HG03039 (cell line): ENCODE measurements at regions not wholly inside any gene's neighbourhood (a gene's known extent, or its start where the extent isn't known, plus 50 kb on each side); places are given as distances from the start of the nearest gene placed in this dataset.
"Not testable (repeated sequence)": the region's sequence is repeated elsewhere in the genome, so short reads cannot be mapped to it uniquely, and the experiment has no call there.

ENCODE experiments used
- ATAC-seq: cut with Tn5 transposase; IDR thresholded peaks from one replicate; pipeline ENCODE4 v1.9.1; 2021; ENCODE audit warnings: mild to moderate bottlenecking, moderate library complexity; ENCODE audit not compliant: unreplicated experiment

- peak; percentile 94 for ATAC-seq
Observed at GRCh38 chr2:111463956-111464355, 343.2 kb downstream of the BCL2L11 start.

DNA sequence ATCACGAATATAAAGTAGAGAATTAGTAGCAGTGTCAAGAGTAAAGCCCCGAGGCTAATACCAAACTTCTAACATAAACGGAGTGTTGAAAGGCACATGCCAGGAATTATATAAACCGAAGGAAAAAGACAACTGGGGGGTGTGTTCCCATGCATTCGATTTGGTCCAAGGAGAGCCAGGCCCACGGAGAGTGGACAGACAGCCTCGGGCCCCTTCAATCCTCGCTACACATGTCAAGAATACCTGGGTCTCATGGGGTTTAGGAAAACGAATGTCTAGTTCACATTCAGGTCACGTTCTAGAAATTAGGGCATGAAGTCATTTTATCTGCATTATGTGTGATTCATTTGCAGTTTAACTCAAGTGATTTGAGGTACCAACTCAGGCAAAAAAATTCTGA lies 343.7 kb downstream of the BCL2L11 start:
- ATAC-seq = not testable (repeated sequence)

- ATAC-seq = not testable (repeated sequence)
Observed at GRCh38 chr2:111465521-111465920, 344.8 kb downstream of the BCL2L11 start.

GRCh38 chr2:111466744-111467143 lies 346.0 kb downstream of the BCL2L11 start:
- ATAC-seq = not testable (repeated sequence)

- not testable (repeated sequence) for ATAC-seq
Observed at GRCh38 chr2:111470924-111471323, 350.2 kb downstream of the BCL2L11 start.

DNA sequence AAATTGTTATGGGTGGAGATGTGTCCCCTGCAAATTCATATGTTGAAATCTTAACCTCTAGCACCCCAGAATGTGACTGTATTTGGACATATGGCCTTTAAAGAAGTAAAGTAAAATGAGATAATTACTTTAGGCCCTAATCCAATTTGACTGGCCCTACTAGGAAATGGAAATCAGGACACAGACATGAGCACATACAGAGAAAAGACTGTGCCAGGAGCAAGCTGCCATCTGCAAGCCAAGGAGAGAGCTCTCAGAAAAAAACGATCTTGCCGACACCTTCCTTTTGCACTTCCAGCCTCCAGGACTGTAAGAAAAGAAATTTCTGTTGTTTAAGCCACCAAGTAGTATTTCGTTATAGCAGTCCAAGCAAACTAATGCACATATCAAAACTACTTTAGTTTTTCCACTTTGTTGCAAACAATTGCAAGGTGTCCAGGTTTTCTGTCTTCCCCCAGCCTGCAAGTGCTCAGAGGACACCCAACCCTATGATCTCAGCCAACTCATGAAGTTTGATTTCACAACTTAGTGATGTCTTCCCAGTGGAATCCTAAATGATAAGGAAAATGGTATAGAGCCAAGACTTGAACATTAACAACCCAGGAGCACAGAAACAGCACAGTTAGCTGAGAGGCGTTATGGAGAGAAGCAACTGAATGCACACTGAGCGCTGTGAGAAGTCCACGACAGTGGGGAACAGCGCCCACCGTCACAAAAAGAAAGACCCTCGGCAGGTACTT lies 351.2 kb downstream of the BCL2L11 start:
- ATAC-seq = not testable (repeated sequence)

- ATAC-seq = not testable (repeated sequence)
Observed at GRCh38 chr2:111472844-111473403, 352.2 kb downstream of the BCL2L11 start.

GRCh38 chr2:111473522-111473921 lies 352.8 kb downstream of the BCL2L11 start:
- ATAC-seq = not testable (repeated sequence)

DNA sequence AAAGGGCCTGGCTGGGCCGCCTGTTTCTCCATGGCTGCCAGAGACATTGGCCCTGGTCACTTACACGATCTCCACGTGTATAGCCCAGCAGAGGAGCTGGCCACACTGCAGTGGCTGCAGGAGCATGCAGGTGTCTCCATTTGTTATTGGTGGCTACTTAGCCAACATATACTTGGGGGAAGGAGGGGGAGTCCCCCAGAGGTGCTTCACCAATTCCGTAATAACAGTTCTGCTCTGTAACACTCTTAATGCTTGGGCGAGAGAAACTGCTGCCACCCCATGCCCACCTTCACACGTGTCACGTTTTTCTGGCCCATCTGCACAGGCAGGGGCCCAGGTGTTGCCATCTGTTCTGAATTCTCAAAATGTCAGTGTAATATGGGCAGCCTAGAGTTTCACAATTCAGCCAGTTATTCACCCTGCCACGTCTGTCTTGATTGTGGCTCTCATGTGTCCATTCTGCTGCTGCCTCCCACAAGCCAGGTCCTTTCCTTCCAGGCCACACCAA lies 353.5 kb downstream of the BCL2L11 start:
- not testable (repeated sequence) for ATAC-seq

GRCh38 chr2:111478335-111478734 lies 357.6 kb downstream of the BCL2L11 start:
- ATAC-seq = not testable (repeated sequence)

DNA sequence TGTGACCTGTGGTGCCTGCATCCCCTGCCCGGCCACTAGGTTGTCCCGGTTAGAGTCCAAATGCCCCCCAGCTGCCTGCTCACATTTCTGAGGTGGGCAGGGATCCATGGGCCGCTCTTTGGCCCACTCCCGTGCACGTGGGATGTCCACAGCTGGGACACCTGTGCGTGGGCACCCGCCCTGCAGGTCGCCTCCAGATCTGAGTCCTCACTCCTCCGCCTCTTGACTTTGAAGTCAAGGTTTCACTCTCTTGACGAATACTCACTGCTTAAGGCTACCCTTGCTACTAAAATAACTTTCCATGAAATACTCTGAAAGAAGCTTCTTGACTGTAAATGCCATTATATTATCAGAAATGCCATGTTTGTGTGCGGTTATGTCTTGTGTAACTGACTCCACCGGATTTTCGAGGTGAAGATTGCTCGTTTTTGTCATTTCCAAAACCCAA lies 358.2 kb downstream of the BCL2L11 start:
- ATAC-seq = not testable (repeated sequence)

GRCh38 chr2:111480016-111480625 lies 359.4 kb downstream of the BCL2L11 start:
- ATAC-seq = not testable (repeated sequence)

DNA sequence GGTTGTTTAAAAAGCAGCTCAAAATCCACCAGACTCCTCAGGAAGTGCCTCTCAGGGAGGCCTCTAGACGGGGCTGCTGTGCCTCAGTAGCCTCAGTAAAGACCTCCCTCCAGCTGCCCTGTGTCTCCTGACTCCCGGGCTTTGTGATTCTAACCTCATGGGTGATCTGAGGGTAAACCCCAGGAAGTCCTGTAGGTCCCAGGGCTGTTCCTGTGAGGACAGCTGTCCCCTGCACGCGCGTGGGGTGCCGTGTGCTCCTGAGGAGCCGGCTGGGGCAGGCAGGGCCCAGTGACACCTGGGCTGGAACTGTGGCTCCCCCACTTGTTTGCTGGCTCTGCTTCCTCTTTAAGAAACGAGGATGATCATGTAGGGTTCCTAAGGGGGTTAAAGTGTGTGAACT lies 359.9 kb downstream of the BCL2L11 start:
- ATAC-seq = not testable (repeated sequence)

DNA sequence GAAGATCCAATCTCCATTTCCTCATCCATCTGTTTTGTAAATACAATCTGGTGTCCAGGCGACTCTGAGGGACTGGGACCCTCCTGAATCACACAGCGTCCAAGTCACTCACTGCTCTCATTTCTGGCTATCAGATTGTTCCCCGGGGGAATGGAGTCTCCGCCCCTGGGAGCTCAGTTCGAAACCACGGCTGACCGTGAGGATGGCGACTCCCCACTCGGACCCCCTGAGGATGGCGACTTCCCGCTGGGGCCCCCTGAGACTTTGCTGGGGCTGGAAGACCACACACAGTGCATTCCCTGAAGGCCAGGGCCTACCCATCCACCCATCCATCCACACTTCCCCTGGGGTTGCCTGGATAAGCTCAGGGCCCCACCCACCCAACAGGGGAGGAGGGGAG lies 360.5 kb downstream of the BCL2L11 start:
- not testable (repeated sequence) for ATAC-seq

GRCh38 chr2:111482987-111483679 lies 362.4 kb downstream of the BCL2L11 start:
- peak; percentile 71 for ATAC-seq

DNA sequence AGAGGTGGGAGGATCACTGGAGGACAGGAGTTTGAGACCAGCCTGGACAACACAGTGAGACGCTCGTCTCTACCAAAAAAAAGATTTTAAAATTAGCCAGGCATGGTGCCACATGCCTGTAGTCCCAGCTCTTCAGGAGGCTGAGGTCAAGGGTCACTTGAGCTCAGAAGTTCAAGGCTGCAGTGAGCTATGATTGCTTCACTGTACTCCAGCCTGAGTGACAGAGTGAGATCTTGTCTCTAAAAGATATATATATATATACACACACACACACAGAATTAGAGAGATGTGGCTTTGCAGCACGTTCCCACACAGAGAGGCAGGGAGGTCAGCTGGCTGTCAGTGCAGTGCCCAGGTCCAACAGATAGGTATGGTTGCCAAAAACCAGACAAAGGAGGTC lies 363.4 kb downstream of the BCL2L11 start:
- not testable (repeated sequence) for ATAC-seq

- ATAC-seq = not testable (repeated sequence)
Observed at GRCh38 chr2:111485895-111486294, 365.2 kb downstream of the BCL2L11 start.

DNA sequence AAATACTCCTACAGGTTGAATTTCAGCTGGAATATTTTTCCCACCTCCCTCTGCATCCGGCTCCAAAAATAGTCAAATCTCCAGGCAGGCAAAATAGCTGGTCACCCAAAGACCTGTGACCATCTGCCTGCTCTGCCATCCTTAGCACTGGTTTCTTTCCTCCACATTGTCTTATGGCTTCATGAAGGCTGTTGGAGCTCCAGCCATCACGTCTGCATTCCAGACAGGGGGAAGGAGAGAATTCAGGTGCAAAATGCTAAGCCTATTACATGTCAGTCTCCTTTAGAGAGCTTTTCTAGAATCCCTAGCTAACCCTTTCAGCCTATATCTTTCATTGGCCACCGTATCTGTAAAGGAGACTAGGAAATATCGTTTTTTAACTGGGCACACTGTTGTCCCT lies 367.7 kb downstream of the BCL2L11 start:
- not testable (repeated sequence) for ATAC-seq

- not testable (repeated sequence) for ATAC-seq
Observed at GRCh38 chr2:111489460-111489859, 368.7 kb downstream of the BCL2L11 start.

GRCh38 chr2:111491181-111491580 lies 370.5 kb downstream of the BCL2L11 start:
- ATAC-seq = not testable (repeated sequence)

DNA sequence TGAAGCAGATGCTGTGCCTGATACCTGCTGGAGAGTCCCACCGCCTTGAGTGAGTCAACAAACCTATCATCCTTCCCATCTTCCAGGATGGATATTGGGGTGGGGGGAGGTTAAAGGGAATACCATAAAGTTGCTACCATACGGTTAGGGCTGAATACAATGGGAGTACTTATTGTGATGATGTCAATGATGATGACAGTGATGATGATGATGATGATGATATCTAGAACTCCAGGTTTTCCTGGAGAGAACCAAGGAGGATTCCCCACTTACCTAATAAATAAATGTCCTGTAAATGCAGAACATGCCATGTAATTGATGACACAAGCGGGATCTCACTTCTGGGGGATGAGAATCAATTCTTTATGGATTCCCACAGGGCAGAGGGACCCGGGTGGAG lies 370.9 kb downstream of the BCL2L11 start:
- not testable (repeated sequence) for ATAC-seq
